GM12875 (cell line): ENCODE measurements at regions not wholly inside any gene's neighbourhood (a gene's known extent, or its start where the extent isn't known, plus 50 kb on each side); places are given as distances from the start of the nearest gene placed in this dataset.

Source experiments
- H3K4me3 ChIP-seq: one replicate; pipeline ENCODE4 v1.5.1; 2011; ENCODE audit warnings: low read depth, low read length, control low read depth
- CTCF ChIP-seq: IDR thresholded peaks from 2 replicates; pipeline ENCODE4 v1.5.1; 2011; ENCODE audit warnings: low read depth, mild to moderate bottlenecking, control low read depth, inconsistent platforms, low read length, moderate library complexity, borderline replicate concordance; ENCODE audit not compliant: insufficient read depth

- no peak overlapping the region for H3K4me3 ChIP-seq
- no peak for TF ChIP-seq CTCF
These were observed 334.6 kb upstream of the EEF2KMT start for GRCh38 chr16:5432166-5432565.

GRCh38 chr16:5430598-5430997 lies 333.0 kb upstream of the EEF2KMT start:
- H3K4me3 ChIP-seq = no peak overlapping the region
- TF ChIP-seq CTCF = no peak

- H3K4me3 ChIP-seq = no peak overlapping the region
- TF ChIP-seq CTCF = 0 out of 2 replicates have a peak, but pooled peaks have one; percentile 8
These were observed 331.3 kb upstream of the EEF2KMT start for GRCh38 chr16:5428932-5429331.

GRCh38 chr16:5427571-5427970 lies 330.0 kb upstream of the EEF2KMT start:
- H3K4me3 ChIP-seq = no peak overlapping the region
- no peak for TF ChIP-seq CTCF

- H3K4me3 ChIP-seq = no peak overlapping the region
- no peak for TF ChIP-seq CTCF
These were observed 325.3 kb upstream of the EEF2KMT start for GRCh38 chr16:5422643-5423496.

- no peak for TF ChIP-seq CTCF
- H3K4me3 ChIP-seq = no peak overlapping the region
These were observed 324.5 kb upstream of the EEF2KMT start for GRCh38 chr16:5422047-5422446.

- no peak for TF ChIP-seq CTCF
- H3K4me3 ChIP-seq = no peak overlapping the region
These were observed 318.4 kb upstream of the EEF2KMT start for GRCh38 chr16:5416013-5416412.
